ENCODE measurements at regions not wholly inside any gene's neighbourhood (a gene's known extent, or its start where the extent isn't known, plus 50 kb on each side); places are given as distances from the start of the nearest gene placed in this dataset.
"Not testable (repeated sequence)": the region's sequence is repeated elsewhere in the genome, so short reads cannot be mapped to it uniquely, and the experiment has no call there.

GRCh38 chr2:241988146-241988545, 118.6 kb downstream of the RTP5 start:
- DNase-seq = no peak
- no peak for TF ChIP-seq POLR2A (IDR thresholded peaks at IDR 0.05; ENCODE audit: low read length)
- no peak for TF ChIP-seq GATA1 (IDR thresholded peaks at IDR 0.05; ENCODE audit: low read depth, low read length)

- TF ChIP-seq GATA1 (IDR thresholded peaks at IDR 0.05; ENCODE audit: low read depth, low read length) (no peak), POLR2A (IDR thresholded peaks at IDR 0.05; ENCODE audit: low read length) (no peak)
- DNase-seq = no peak
Measured at GRCh38 chr2:241989074-241989473, 119.5 kb downstream of the RTP5 start.

- no peak for DNase-seq
Measured at GRCh38 chr2:241990466-241990865, 120.9 kb downstream of the RTP5 start.

GRCh38 chr2:241991299-241991698, 121.8 kb downstream of the RTP5 start:
- no peak for TF ChIP-seq GATA1 (IDR thresholded peaks at IDR 0.05; ENCODE audit: low read depth, low read length)
- TF ChIP-seq POLR2A (IDR thresholded peaks at IDR 0.05; ENCODE audit: low read length) = no peak

More at GRCh38 chr2:241990466-241990865, 120.9 kb downstream of the RTP5 start:
- TF ChIP-seq POLR2A (IDR thresholded peaks at IDR 0.05; ENCODE audit: low read length) (no peak), GATA1 (IDR thresholded peaks at IDR 0.05; ENCODE audit: low read depth, low read length) (no peak)

GRCh38 chr2:241992753-241993152, 123.2 kb downstream of the RTP5 start:
- DNase-seq = no peak
- TF ChIP-seq POLR2A (IDR thresholded peaks at IDR 0.05; ENCODE audit: low read length) (no peak), GATA1 (IDR thresholded peaks at IDR 0.05; ENCODE audit: low read depth, low read length) (no peak)

More at GRCh38 chr2:241991299-241991698, 121.8 kb downstream of the RTP5 start:
- no peak for DNase-seq

- DNase-seq = no peak
- TF ChIP-seq GATA1 (IDR thresholded peaks at IDR 0.05; ENCODE audit: low read depth, low read length) (no peak), POLR2A (IDR thresholded peaks at IDR 0.05; ENCODE audit: low read length) (no peak)
Measured at GRCh38 chr2:241993386-241994005, 124.0 kb downstream of the RTP5 start.

- TF ChIP-seq POLR2A (IDR thresholded peaks at IDR 0.05; ENCODE audit: low read length) = no peak
Measured at GRCh38 chr2:241994086-241994485, 124.6 kb downstream of the RTP5 start.

GRCh38 chr2:241994556-241995213, 125.2 kb downstream of the RTP5 start:
- TF ChIP-seq GATA1 (IDR thresholded peaks at IDR 0.05; ENCODE audit: low read depth, low read length) (no peak), POLR2A (IDR thresholded peaks at IDR 0.05; ENCODE audit: low read length) (no peak)
- no peak for DNase-seq

More at GRCh38 chr2:241994086-241994485, 124.6 kb downstream of the RTP5 start:
- DNase-seq = no peak

- DNase-seq = no peak
- TF ChIP-seq POLR2A (IDR thresholded peaks at IDR 0.05; ENCODE audit: low read length) = no peak
- no peak for TF ChIP-seq GATA1 (IDR thresholded peaks at IDR 0.05; ENCODE audit: low read depth, low read length)
Measured at GRCh38 chr2:241996100-241996499, 126.6 kb downstream of the RTP5 start.

GRCh38 chr2:241997017-241997416, 127.5 kb downstream of the RTP5 start:
- TF ChIP-seq GATA1 (IDR thresholded peaks at IDR 0.05; ENCODE audit: low read depth, low read length) = no peak
- no peak for TF ChIP-seq POLR2A (IDR thresholded peaks at IDR 0.05; ENCODE audit: low read length)
- DNase-seq = no peak

- no peak for DNase-seq
- TF ChIP-seq GATA1 (IDR thresholded peaks at IDR 0.05; ENCODE audit: low read depth, low read length) = no peak
- TF ChIP-seq POLR2A (IDR thresholded peaks at IDR 0.05; ENCODE audit: low read length) = no peak
Measured at GRCh38 chr2:241999184-241999583, 129.7 kb downstream of the RTP5 start.

- no peak for DNase-seq
- TF ChIP-seq POLR2A (IDR thresholded peaks at IDR 0.05; ENCODE audit: low read length) (no peak), GATA1 (IDR thresholded peaks at IDR 0.05; ENCODE audit: low read depth, low read length) (no peak)
Measured at GRCh38 chr2:242001853-242002252, 132.3 kb downstream of the RTP5 start.

GRCh38 chr2:242002944-242003343, 133.4 kb downstream of the RTP5 start:
- TF ChIP-seq GATA1 (IDR thresholded peaks at IDR 0.05; ENCODE audit: low read depth, low read length) (no peak), POLR2A (IDR thresholded peaks at IDR 0.05; ENCODE audit: low read length) (no peak)
- DNase-seq = no peak

GRCh38 chr2:242004223-242004901, 134.8 kb downstream of the RTP5 start:
- TF ChIP-seq GATA1 (IDR thresholded peaks at IDR 0.05; ENCODE audit: low read depth, low read length) (no peak), POLR2A (IDR thresholded peaks at IDR 0.05; ENCODE audit: low read length) (no peak)
- DNase-seq = no peak

GRCh38 chr2:242004902-242005230, 135.3 kb downstream of the RTP5 start:
- no peak for DNase-seq
- TF ChIP-seq POLR2A (IDR thresholded peaks at IDR 0.05; ENCODE audit: low read length) = no peak
- no peak for TF ChIP-seq GATA1 (IDR thresholded peaks at IDR 0.05; ENCODE audit: low read depth, low read length)

GRCh38 chr2:242006091-242006634, 136.6 kb downstream of the RTP5 start:
- DNase-seq = not testable (repeated sequence)

GRCh38 chr2:242008908-242009307, 139.4 kb downstream of the RTP5 start:
- not testable (repeated sequence) for DNase-seq

GRCh38 chr2:242009846-242010245, 140.3 kb downstream of the RTP5 start:
- DNase-seq = not testable (repeated sequence)

- DNase-seq = not testable (repeated sequence)
Measured at GRCh38 chr2:242010252-242011166, 141.0 kb downstream of the RTP5 start.

Data from erythroblast (primary cell).